Fibroblast of lung (primary cell): ENCODE measurements at regions not wholly inside any gene's neighbourhood (a gene's known extent, or its start where the extent isn't known, plus 50 kb on each side); places are given as distances from the start of the nearest gene placed in this dataset.

Source experiments
- DNase-seq, 2 donors: peaks; one replicate each; pipeline versions ENCODE4 v3.0.0 to v3.0.0-alpha.2; 2010; ENCODE audit warnings: low read depth in 2 of 2
- H2AFZ ChIP-seq: 2 replicates; pipeline ENCODE4 v1.5.1; 2012; ENCODE audit warnings: low read length, control low read depth, inconsistent platforms
- H3K27ac ChIP-seq: 2 replicates; pipeline ENCODE4 v1.5.1; 2011; ENCODE audit warnings: low read length, control low read depth; ENCODE audit not compliant: insufficient read depth
- H3K27me3 ChIP-seq: 2 replicates; pipeline ENCODE4 v1.5.1; 2011; ENCODE audit warnings: mild to moderate bottlenecking, low read length; ENCODE audit not compliant: control insufficient read depth, insufficient read depth
- H3K36me3 ChIP-seq: 2 replicates; pipeline ENCODE4 v1.5.1; 2011; ENCODE audit warnings: low read length; ENCODE audit not compliant: control insufficient read depth, insufficient read depth
- H3K4me1 ChIP-seq: 2 replicates; pipeline ENCODE4 v1.5.1; 2011; ENCODE audit warnings: low read length; ENCODE audit not compliant: control insufficient read depth, insufficient read depth; ENCODE audit errors: extremely low read depth
- H3K4me2 ChIP-seq: 2 replicates; pipeline ENCODE4 v1.5.1; 2011; ENCODE audit warnings: low read length, control low read depth; ENCODE audit not compliant: insufficient read depth; ENCODE audit errors: extremely low read depth
- H3K4me3 ChIP-seq, 4 experiments: fragments of 200-600 bp in 1 of 4; sonication (generic) in 1 of 4; replicated peaks in 1 of 4; 2 replicates each; pipeline ENCODE4 v1.5.1; 2011 to 2016; ENCODE audit warnings: low read length in 4 of 4, low read depth in 3 of 4, mild to moderate bottlenecking in 3 of 4, control low read depth in 2 of 4, inconsistent platforms in 1 of 4, mixed read lengths in 1 of 4; ENCODE audit not compliant: insufficient read depth in 1 of 4; ENCODE audit errors: control extremely low read depth in 1 of 4
- H3K79me2 ChIP-seq: 2 replicates; pipeline ENCODE4 v1.5.1; 2012; ENCODE audit warnings: mild to moderate bottlenecking, low read length, inconsistent platforms; ENCODE audit not compliant: control insufficient read depth, insufficient read depth
- H3K9ac ChIP-seq: 2 replicates; pipeline ENCODE4 v1.5.1; 2011; ENCODE audit warnings: mild to moderate bottlenecking, low read length, control low read depth; ENCODE audit not compliant: insufficient read depth
- H3K9me3 ChIP-seq: 2 replicates; pipeline ENCODE4 v1.5.1; 2012; ENCODE audit warnings: low read depth, low read length; ENCODE audit not compliant: control insufficient read depth, insufficient read depth
- H4K20me1 ChIP-seq: 2 replicates; pipeline ENCODE4 v1.5.1; 2011; ENCODE audit warnings: low read length; ENCODE audit not compliant: control insufficient read depth, insufficient read depth; ENCODE audit errors: extremely low read depth
- CTCF ChIP-seq, 2 donors: IDR thresholded peaks in 1 of 2; conservative IDR thresholded peaks in 1 of 2; 1 replicate in 1 of 2; 2 replicates in 1 of 2; pipeline ENCODE4 v1.5.1; 2011 to 2012; ENCODE audit warnings: low read length in 2 of 2, control low read depth in 1 of 2, inconsistent platforms in 1 of 2, low read depth in 1 of 2, mild to moderate bottlenecking in 1 of 2
- EZH2 ChIP-seq: IDR thresholded peaks from 2 replicates; pipeline ENCODE4 v1.5.1; 2012; ENCODE audit warnings: low read length, control low read depth, mild to moderate bottlenecking; ENCODE audit errors: missing control alignments

- H3K4me2 ChIP-seq = no peak overlapping the region
- H4K20me1 ChIP-seq = no peaks in the 10 kb centered on the region
- no peak overlapping the region for H2AFZ ChIP-seq
- H3K27me3 ChIP-seq = no peaks in the 10 kb centered on the region
- no peaks in the 10 kb centered on the region for H3K36me3 ChIP-seq
- DNase-seq = no peak
- no peak overlapping the region for H3K9ac ChIP-seq
- TF ChIP-seq EZH2 (no peak), CTCF (conservative IDR thresholded peaks at IDR 0.05 in 1 of 2, IDR thresholded peaks at IDR 0.05 in 1 of 2; ENCODE audit: low read depth in 1 of 2, low read length in 2 of 2) (no peak)
- H3K27ac ChIP-seq = no peak overlapping the region
- no peaks in the 10 kb centered on the region for H3K4me1 ChIP-seq
- H3K4me3 ChIP-seq = no peak overlapping the region
- H3K79me2 ChIP-seq = no peaks in the 10 kb centered on the region
- no peaks in the 10 kb centered on the region for H3K9me3 ChIP-seq
Observed at GRCh38 chr2:8225266-8225665, 456.6 kb upstream of the ID2 start.

GRCh38 chr2:8225798-8226197, 456.1 kb upstream of the ID2 start:
- Histone ChIP-seq H3K4me1 (no peaks in the 10 kb centered on the region), H3K36me3 (no peaks in the 10 kb centered on the region), H3K79me2 (no peaks in the 10 kb centered on the region), H4K20me1 (no peaks in the 10 kb centered on the region), H3K27ac (no peak overlapping the region), H3K4me2 (no peak overlapping the region), H3K9ac (no peak overlapping the region), H2AFZ (no peak overlapping the region), H3K9me3 (no peaks in the 10 kb centered on the region), H3K4me3 (no peak overlapping the region), H3K27me3 (no peaks in the 10 kb centered on the region)
- TF ChIP-seq EZH2 (no peak), CTCF (conservative IDR thresholded peaks at IDR 0.05 in 1 of 2, IDR thresholded peaks at IDR 0.05 in 1 of 2; ENCODE audit: low read depth in 1 of 2, low read length in 2 of 2) (no peak)
- DNase-seq = no peak

GRCh38 chr2:8229546-8229986, 452.3 kb upstream of the ID2 start:
- Histone ChIP-seq H3K27me3 (no peaks in the 10 kb centered on the region), H3K36me3 (no peaks in the 10 kb centered on the region), H4K20me1 (no peaks in the 10 kb centered on the region), H3K9me3 (no peaks in the 10 kb centered on the region), H3K4me2 (peak overlapping the region; percentile 36), H3K4me1 (no peaks in the 10 kb centered on the region), H3K79me2 (no peaks in the 10 kb centered on the region), H3K9ac (no peak overlapping the region), H3K4me3 (no peak overlapping the region), H3K27ac (no peak overlapping the region), H2AFZ (peak overlapping the region; percentile 74)
- TF ChIP-seq CTCF (conservative IDR thresholded peaks at IDR 0.05 in 1 of 2, IDR thresholded peaks at IDR 0.05 in 1 of 2; ENCODE audit: low read depth in 1 of 2, low read length in 2 of 2) = no peak
- no peak for TF ChIP-seq EZH2
- peak; percentile 85 to 90 for DNase-seq
